ENCODE measurements at regions not wholly inside any gene's neighbourhood (a gene's known extent, or its start where the extent isn't known, plus 50 kb on each side); places are given as distances from the start of the nearest gene placed in this dataset.

- DNase-seq, result no peak
- Histone ChIP-seq H3K4me2 (ENCODE audit: insufficient read depth, insufficient read length, low read length) (no peak overlapping the region), H2BK5ac (ENCODE audit: insufficient read length, low read length) (no peak overlapping the region), H3K4me1 (ENCODE audit: insufficient read depth, low read length) (no peaks in the 10 kb centered on the region), H3K23me2 (ENCODE audit: insufficient read length, low read depth, low read length, poor library complexity, severe bottlenecking) (no peaks in the 10 kb centered on the region), H4K91ac (ENCODE audit: insufficient read length, low read depth, low read length) (no peak overlapping the region), H3K56ac (ENCODE audit: insufficient read length, low read depth, low read length) (no peak overlapping the region), H3K27me3 (ENCODE audit: insufficient read depth, low read length) (no peaks in the 10 kb centered on the region), H3K9ac (ENCODE audit: extremely low read depth, insufficient read length, low read length) (no peak overlapping the region), H3K9me3 (ENCODE audit: control insufficient read depth, low read depth, low read length) (no peaks in the 10 kb centered on the region), H4K8ac (replicated peaks; ENCODE audit: insufficient read length, low read depth, low read length) (no peak overlapping the region), H2BK20ac (ENCODE audit: low read depth, low read length, poor library complexity, severe bottlenecking) (no peak overlapping the region), H3K18ac (ENCODE audit: insufficient read length, low read depth, low read length) (no peak overlapping the region), H3T11ph (ENCODE audit: low read length) (no peak overlapping the region), H2BK12ac (ENCODE audit: insufficient read length, low read depth, low read length) (no peak overlapping the region), H4K20me1 (ENCODE audit: control insufficient read depth, insufficient read depth, insufficient read length) (no peaks in the 10 kb centered on the region), H2AFZ (ENCODE audit: low read length) (no peak overlapping the region), H2AK5ac (ENCODE audit: insufficient read length, low read length) (no peak overlapping the region), H3K27ac (ENCODE audit: insufficient read length, low read depth, low read length) (no peak overlapping the region), H3K79me2 (ENCODE audit: insufficient read depth, low read length) (no peaks in the 10 kb centered on the region), H3K4ac (ENCODE audit: low read depth, low read length) (no peak overlapping the region), H3K14ac (ENCODE audit: insufficient read depth, low read length) (no peak overlapping the region), H2BK15ac (ENCODE audit: low read depth, low read length) (no peak overlapping the region), H3K23ac (ENCODE audit: insufficient read length, low read depth, low read length) (no peak overlapping the region), H2BK120ac (ENCODE audit: low read depth, low read length, poor library complexity, severe bottlenecking) (no peak overlapping the region), H4K5ac (ENCODE audit: insufficient read length, low read depth, low read length) (no peak overlapping the region), H3K79me1 (ENCODE audit: insufficient read depth, low read depth, low read length, poor library complexity, severe bottlenecking) (no peaks in the 10 kb centered on the region)
- Mint-ChIP-seq H3K27me3 (ENCODE audit: low read depth) (peaks cover under 1% of the 10 kb centered on the region; the same call in 1 of the 2 replicates), H3K4me1 (no peaks in the 10 kb centered on the region), H3K36me3 (ENCODE audit: insufficient read depth in 1 of 3, low read depth in 3 of 3) (no peaks in the 10 kb centered on the region; a peak in 1 of 7 replicates), H3K9me3 (no peaks in the 10 kb centered on the region; a peak in 1 of 5 replicates), H3K27ac (no peak overlapping the region), H3K4me3 (no peak overlapping the region)
- no CpG with 5 or more reads among the region's 1 CpG for WGBS (ENCODE audit: extremely low coverage, insufficient read length, low lambda C conversion rate)
- TF ChIP-seq CTCF (conservative IDR thresholded peaks at IDR 0.05), result no peak
These were observed 75.9 kb upstream of the SELENOP start for GRCh38 chr5:42887575-42887974.

All from H9 (cell line).